ENCODE measurements at regions not wholly inside any gene's neighbourhood (a gene's known extent, or its start where the extent isn't known, plus 50 kb on each side); places are given as distances from the start of the nearest gene placed in this dataset.
"Not testable (repeated sequence)": the region's sequence is repeated elsewhere in the genome, so short reads cannot be mapped to it uniquely, and the experiment has no call there.

- no peak overlapping the region for H3K4me3 ChIP-seq (ENCODE audit: low read depth, low read length)
- no peak for DNase-seq (ENCODE audit: low read depth)
Measured at GRCh38 chr1:184860985-184861754, 106.5 kb upstream of the EDEM3 start.

GRCh38 chr1:184860535-184860934 lies 105.9 kb upstream of the EDEM3 start:
- DNase-seq (ENCODE audit: low read depth), result no peak
- no peak overlapping the region for H3K4me3 ChIP-seq (ENCODE audit: low read depth, low read length)

- DNase-seq (ENCODE audit: low read depth), result no peak
- no peak overlapping the region for H3K4me3 ChIP-seq (ENCODE audit: low read depth, low read length)
Measured at GRCh38 chr1:184859381-184860105, 104.9 kb upstream of the EDEM3 start.

- no peak overlapping the region for H3K4me3 ChIP-seq (ENCODE audit: low read depth, low read length)
- DNase-seq (ENCODE audit: low read depth), result no peak
Measured at GRCh38 chr1:184858288-184858687, 103.6 kb upstream of the EDEM3 start.

- H3K4me3 ChIP-seq (ENCODE audit: low read depth, low read length), result no peak overlapping the region
- no peak for DNase-seq (ENCODE audit: low read depth)
Measured at GRCh38 chr1:184854496-184855140, 100.0 kb upstream of the EDEM3 start.

GRCh38 chr1:184854036-184854435 lies 99.4 kb upstream of the EDEM3 start:
- DNase-seq (ENCODE audit: low read depth), result no peak
- H3K4me3 ChIP-seq (ENCODE audit: low read depth, low read length), result no peak overlapping the region

GRCh38 chr1:184851822-184852746 lies 97.4 kb upstream of the EDEM3 start:
- no peak for DNase-seq (ENCODE audit: low read depth)
- H3K4me3 ChIP-seq (ENCODE audit: low read depth, low read length), result no peak overlapping the region

GRCh38 chr1:184843732-184844495 lies 89.3 kb upstream of the EDEM3 start:
- DNase-seq (ENCODE audit: low read depth), result no peak

GRCh38 chr1:184840596-184840995 lies 85.9 kb upstream of the EDEM3 start:
- H3K4me3 ChIP-seq (ENCODE audit: low read depth, low read length), result no peak overlapping the region
- DNase-seq (ENCODE audit: low read depth), result no peak

More at GRCh38 chr1:184843732-184844495, 89.3 kb upstream of the EDEM3 start:
- no peak overlapping the region for H3K4me3 ChIP-seq (ENCODE audit: low read depth, low read length)

GRCh38 chr1:184838504-184838951 lies 83.9 kb upstream of the EDEM3 start:
- H3K4me3 ChIP-seq (ENCODE audit: low read depth, low read length), result no peak overlapping the region
- peak; percentile 96 for DNase-seq (ENCODE audit: low read depth)

GRCh38 chr1:184836934-184837895 lies 82.6 kb upstream of the EDEM3 start:
- no peak overlapping the region for H3K4me3 ChIP-seq (ENCODE audit: low read depth, low read length)
- DNase-seq (ENCODE audit: low read depth), result no peak

GRCh38 chr1:184836141-184836540 lies 81.5 kb upstream of the EDEM3 start:
- DNase-seq (ENCODE audit: low read depth), result no peak
- H3K4me3 ChIP-seq (ENCODE audit: low read depth, low read length), result no peak overlapping the region

- not testable (repeated sequence) for DNase-seq (ENCODE audit: low read depth); H3K4me3 ChIP-seq (ENCODE audit: low read depth, low read length)
Measured at GRCh38 chr1:184833994-184834393, 79.3 kb upstream of the EDEM3 start.

- no peak overlapping the region for H3K4me3 ChIP-seq (ENCODE audit: low read depth, low read length)
- no peak for DNase-seq (ENCODE audit: low read depth)
Measured at GRCh38 chr1:184832517-184832916, 77.9 kb upstream of the EDEM3 start.

GRCh38 chr1:184829496-184829895 lies 74.8 kb upstream of the EDEM3 start:
- not testable (repeated sequence) for H3K4me3 ChIP-seq (ENCODE audit: low read depth, low read length); DNase-seq (ENCODE audit: low read depth)

- no peak overlapping the region for H3K4me3 ChIP-seq (ENCODE audit: low read depth, low read length)
- DNase-seq (ENCODE audit: low read depth), result no peak
Measured at GRCh38 chr1:184828369-184828717, 73.7 kb upstream of the EDEM3 start.

GRCh38 chr1:184827600-184828368 lies 73.1 kb upstream of the EDEM3 start:
- H3K4me3 ChIP-seq (ENCODE audit: low read depth, low read length), result no peak overlapping the region
- peak; percentile 83 for DNase-seq (ENCODE audit: low read depth)
